ENCODE measurements at regions not wholly inside any gene's neighbourhood (a gene's known extent, or its start where the extent isn't known, plus 50 kb on each side); places are given as distances from the start of the nearest gene placed in this dataset.
"Not testable (repeated sequence)": the region's sequence is repeated elsewhere in the genome, so short reads cannot be mapped to it uniquely, and the experiment has no call there.

DNA sequence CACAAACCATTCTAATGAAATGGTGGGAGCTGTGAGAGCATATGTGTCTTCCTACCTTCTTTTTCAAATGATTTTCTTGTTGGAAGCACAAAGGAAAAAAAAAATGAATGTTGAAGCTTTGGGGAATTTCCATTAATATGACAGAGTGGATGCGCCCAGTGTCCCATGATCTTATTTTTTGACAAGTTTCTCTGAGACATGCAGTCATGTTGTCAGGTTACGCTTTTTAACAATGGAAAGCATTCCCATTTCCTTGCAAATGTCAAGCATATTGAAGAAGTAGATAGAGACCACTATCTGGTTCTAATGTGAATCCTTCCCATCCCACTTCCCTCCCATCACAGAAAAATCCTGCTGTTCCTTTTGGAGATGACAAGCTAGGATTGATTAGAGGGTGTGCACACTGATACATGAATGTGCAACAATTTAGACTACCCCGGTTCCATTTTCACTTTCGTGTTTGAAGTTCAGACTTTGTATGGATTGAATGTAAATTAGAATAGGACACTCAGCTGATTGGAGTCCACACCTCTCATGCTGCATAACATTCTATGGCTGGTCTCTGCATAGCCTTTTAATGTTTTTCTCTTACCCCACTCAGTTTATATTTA lies 919.4 kb downstream of the TLE4 start:
- TF ChIP-seq, protein P1, sequence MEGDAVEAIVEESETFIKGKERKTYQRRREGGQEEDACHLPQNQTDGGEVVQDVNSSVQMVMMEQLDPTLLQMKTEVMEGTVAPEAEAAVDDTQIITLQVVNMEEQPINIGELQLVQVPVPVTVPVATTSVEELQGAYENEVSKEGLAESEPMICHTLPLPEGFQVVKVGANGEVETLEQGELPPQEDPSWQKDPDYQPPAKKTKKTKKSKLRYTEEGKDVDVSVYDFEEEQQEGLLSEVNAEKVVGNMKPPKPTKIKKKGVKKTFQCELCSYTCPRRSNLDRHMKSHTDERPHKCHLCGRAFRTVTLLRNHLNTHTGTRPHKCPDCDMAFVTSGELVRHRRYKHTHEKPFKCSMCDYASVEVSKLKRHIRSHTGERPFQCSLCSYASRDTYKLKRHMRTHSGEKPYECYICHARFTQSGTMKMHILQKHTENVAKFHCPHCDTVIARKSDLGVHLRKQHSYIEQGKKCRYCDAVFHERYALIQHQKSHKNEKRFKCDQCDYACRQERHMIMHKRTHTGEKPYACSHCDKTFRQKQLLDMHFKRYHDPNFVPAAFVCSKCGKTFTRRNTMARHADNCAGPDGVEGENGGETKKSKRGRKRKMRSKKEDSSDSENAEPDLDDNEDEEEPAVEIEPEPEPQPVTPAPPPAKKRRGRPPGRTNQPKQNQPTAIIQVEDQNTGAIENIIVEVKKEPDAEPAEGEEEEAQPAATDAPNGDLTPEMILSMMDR (IDR thresholded peaks at IDR 0.05; ENCODE audit: unreplicated experiment), result no peak
- H3K9me3 Mint-ChIP-seq (ENCODE audit: low read depth), result peaks cover 3% of the 10 kb centered on the region
- H3K4me1 Mint-ChIP-seq (ENCODE audit: low read depth), result peaks cover 7% of the 10 kb centered on the region
- no peak overlapping the region for H3K27ac Mint-ChIP-seq
- H3K36me3 Mint-ChIP-seq (ENCODE audit: insufficient read depth), result no peaks in the 10 kb centered on the region
- DNase-seq (ENCODE audit: low spot score, unreplicated experiment), result no peak
- no peak overlapping the region for H3K4me3 Mint-ChIP-seq (ENCODE audit: low read depth)
- no peaks in the 10 kb centered on the region for H3K27me3 Mint-ChIP-seq

DNA sequence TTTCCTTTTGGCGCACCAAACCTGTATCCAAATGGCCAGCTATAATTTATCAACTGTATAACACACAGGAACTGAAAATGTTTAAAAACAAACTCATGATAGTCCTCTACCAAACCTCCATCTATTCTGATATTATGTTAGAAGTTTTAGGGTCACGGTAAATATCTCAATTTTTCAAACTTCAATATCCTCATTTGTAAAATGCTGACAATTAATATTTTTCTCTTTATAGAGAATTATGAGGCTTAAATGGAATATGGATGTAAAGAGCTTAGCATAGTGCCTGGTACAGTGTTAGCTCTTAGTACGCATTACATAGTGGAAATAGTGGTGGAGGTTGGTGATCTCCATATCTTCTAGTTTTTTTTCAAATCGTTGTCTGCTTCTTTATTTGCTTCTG lies 917.6 kb downstream of the TLE4 start:
- DNase-seq (ENCODE audit: low spot score, unreplicated experiment), result no peak
- Mint-ChIP-seq H3K9me3 (ENCODE audit: low read depth) (no peaks in the 10 kb centered on the region), H3K36me3 (ENCODE audit: insufficient read depth) (no peaks in the 10 kb centered on the region)

DNA sequence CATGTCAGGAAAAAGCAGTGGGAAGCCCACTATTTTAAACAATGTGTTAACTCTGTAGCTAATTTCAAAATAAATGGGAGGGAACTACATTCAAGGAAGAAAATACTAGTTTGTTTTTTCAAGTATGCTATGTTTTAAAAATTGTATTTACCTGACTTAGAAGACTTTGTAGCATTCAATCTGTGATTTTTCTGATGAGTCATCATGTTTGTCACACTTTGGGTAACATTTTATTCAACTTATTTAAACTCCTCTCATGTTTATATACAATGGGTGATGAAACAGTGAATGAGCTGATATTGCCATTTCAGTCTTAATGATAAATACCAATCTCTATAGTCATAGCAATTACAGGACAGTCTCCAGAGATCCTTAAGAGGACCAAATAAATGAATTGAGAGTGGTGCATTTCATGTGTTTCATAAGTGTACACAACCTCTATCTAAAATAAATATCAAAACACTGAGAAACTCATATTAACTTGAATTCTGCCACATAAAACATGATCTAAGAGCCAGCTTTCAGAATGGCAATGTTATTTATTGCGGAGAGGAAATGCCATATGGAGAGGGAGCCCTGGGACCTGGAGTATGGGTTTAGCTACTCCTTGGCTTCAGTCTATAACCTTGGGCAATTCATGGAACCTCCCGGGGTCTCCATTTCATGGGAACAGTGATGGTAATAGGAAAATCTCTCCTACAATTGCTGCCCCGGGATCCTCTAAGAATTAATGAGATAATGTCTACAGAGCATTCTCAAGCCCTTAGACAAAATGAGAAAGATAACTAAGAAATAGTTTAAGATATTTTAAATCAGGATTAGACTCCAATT lies 913.9 kb downstream of the TLE4 start:
- no peak overlapping the region for H3K27ac Mint-ChIP-seq
- no peak for DNase-seq (ENCODE audit: low spot score, unreplicated experiment)
- no peaks in the 10 kb centered on the region for H3K27me3 Mint-ChIP-seq
- H3K36me3 Mint-ChIP-seq (ENCODE audit: insufficient read depth), result no peaks in the 10 kb centered on the region
- H3K4me1 Mint-ChIP-seq (ENCODE audit: low read depth), result no peaks in the 10 kb centered on the region
- no peak overlapping the region for H3K4me3 Mint-ChIP-seq (ENCODE audit: low read depth)
- TF ChIP-seq, protein P1 (IDR thresholded peaks at IDR 0.05; ENCODE audit: unreplicated experiment), result no peak
- H3K9me3 Mint-ChIP-seq (ENCODE audit: low read depth), result peaks cover 9% of the 10 kb centered on the region

More for the DNA sequence above, 917.6 kb downstream of the TLE4 start:
- Mint-ChIP-seq H3K27me3 (no peaks in the 10 kb centered on the region), H3K27ac (no peak overlapping the region), H3K4me3 (ENCODE audit: low read depth) (no peak overlapping the region), H3K4me1 (ENCODE audit: low read depth) (peaks cover 5% of the 10 kb centered on the region)
- TF ChIP-seq, protein P1 (IDR thresholded peaks at IDR 0.05; ENCODE audit: unreplicated experiment), result no peak

DNA sequence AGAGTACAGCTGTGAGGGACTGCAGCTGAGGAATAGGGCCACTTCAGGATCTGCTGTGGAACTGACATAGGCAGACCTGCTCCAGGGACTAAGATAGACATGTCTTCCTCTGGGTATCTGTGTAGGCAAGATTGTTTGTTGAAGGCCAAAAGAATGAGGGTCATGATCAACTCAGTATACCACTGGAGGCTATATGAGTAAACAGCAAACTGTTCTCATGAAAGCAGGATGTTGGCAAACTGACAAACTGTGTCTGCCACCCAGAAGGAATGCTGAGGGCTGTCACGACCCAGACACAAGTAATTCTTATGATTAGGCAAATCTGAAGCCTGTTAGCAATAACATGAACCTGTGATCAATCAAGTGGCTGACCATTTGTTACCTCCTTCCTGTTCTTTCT lies 910.5 kb downstream of the TLE4 start:
- not testable (repeated sequence) for H3K27ac Mint-ChIP-seq; H3K9me3 Mint-ChIP-seq (ENCODE audit: low read depth)

DNA sequence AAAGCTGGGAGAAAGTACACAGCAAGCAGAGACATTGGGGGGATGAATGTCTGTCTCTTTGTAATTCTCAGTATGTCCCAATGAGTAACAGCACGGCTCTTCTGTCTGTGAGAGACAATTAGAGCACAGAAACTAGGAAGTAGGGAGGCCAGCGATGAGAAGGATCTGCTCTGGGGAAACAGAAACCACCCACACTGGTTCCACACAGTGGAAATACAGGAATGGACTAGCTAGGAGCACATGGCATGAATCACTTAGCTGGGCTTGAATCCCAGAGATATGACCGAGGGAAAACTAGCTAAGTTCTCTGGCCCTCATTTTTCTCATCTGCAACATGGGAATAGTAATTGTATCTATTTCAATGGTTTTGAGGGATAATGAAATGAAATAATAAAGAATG lies 895.9 kb downstream of the TLE4 start:
- H3K4me3 Mint-ChIP-seq (ENCODE audit: low read depth), result no peak overlapping the region
- peaks cover 5% of the 10 kb centered on the region for H3K9me3 Mint-ChIP-seq (ENCODE audit: low read depth)
- no peaks in the 10 kb centered on the region for H3K27me3 Mint-ChIP-seq
- no peaks in the 10 kb centered on the region for H3K4me1 Mint-ChIP-seq (ENCODE audit: low read depth)
- no peak for DNase-seq (ENCODE audit: low spot score, unreplicated experiment)
- TF ChIP-seq, protein P1 (IDR thresholded peaks at IDR 0.05; ENCODE audit: unreplicated experiment), result no peak
- peaks cover 1% of the 10 kb centered on the region for H3K36me3 Mint-ChIP-seq (ENCODE audit: insufficient read depth)
- H3K27ac Mint-ChIP-seq, result no peak overlapping the region

More for the DNA sequence above, 910.5 kb downstream of the TLE4 start:
- not testable (repeated sequence) for H3K36me3 Mint-ChIP-seq (ENCODE audit: insufficient read depth); H3K27me3 Mint-ChIP-seq; H3K4me3 Mint-ChIP-seq (ENCODE audit: low read depth); H3K4me1 Mint-ChIP-seq (ENCODE audit: low read depth); DNase-seq (ENCODE audit: low spot score, unreplicated experiment)

Measured in progenitor cell of endocrine pancreas (in vitro differentiated cells).